Activated CD4-positive, alpha-beta T cell treated with anti-CD3 and anti-CD28 coated beads, Interleukin-2, amount 10 ng/mL, durations not matched to agents 7 days and 5 days (primary cell): ENCODE measurements at regions not wholly inside any gene's neighbourhood (a gene's known extent, or its start where the extent isn't known, plus 50 kb on each side); places are given as distances from the start of the nearest gene placed in this dataset.
"Not testable (repeated sequence)": the region's sequence is repeated elsewhere in the genome, so short reads cannot be mapped to it uniquely, and the experiment has no call there.

Experiments used
- CTCF ChIA-PET: fragments of 350-600 bp; sonication (Branson Sonifier 250); formaldehyde crosslinking; loops from one replicate; lab custom pipeline; 2021; ENCODE audit warnings: antibody characterized with exemption; lab: Charles Lee
- POLR2A ChIA-PET: fragments of 350-600 bp; sonication (Branson Sonifier 250); formaldehyde crosslinking; loops from one replicate; lab custom pipeline; 2021; ENCODE audit warnings: antibody characterized with exemption; lab: Charles Lee
- DNase-seq: peaks from one replicate; pipeline ENCODE4 v3.0.0-alpha.2; 2020
- H3K27ac Mint-ChIP-seq: one replicate; pipeline ENCODE4 v1.8.0; 2021; ENCODE audit warnings: mild to moderate bottlenecking, moderate library complexity, mixed read lengths
- H3K27me3 Mint-ChIP-seq: one replicate; pipeline ENCODE4 v1.8.0; 2021; ENCODE audit warnings: mixed read lengths
- H3K36me3 Mint-ChIP-seq: one replicate; pipeline ENCODE4 v1.8.0; 2021; ENCODE audit warnings: low read depth, mixed read lengths
- H3K4me1 Mint-ChIP-seq: one replicate; pipeline ENCODE4 v1.8.0; 2021; ENCODE audit warnings: mixed read lengths
- H3K4me3 Mint-ChIP-seq: one replicate; pipeline ENCODE4 v1.8.0; 2021; ENCODE audit warnings: mild to moderate bottlenecking, moderate library complexity, mixed read lengths
- H3K9me3 Mint-ChIP-seq: one replicate; pipeline ENCODE4 v1.8.0; 2021; ENCODE audit warnings: mixed read lengths

DNA sequence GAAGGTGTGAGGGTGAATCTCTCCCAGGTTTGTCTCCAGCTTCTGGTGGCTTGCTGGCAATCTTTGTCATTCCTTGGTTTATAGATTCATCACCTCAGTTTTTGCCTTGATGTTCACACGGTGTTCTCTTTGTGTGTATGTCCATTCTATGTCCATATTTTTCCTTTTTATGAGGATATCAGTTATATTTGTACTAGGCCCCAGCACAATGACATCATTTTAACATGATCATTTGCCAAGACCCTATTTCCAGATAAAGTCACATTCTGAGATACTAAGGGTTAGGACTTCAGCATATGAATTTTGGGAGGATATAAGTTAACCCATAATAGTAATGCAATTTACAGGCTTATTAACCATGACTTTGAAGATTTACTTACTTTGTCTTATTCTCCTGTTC is 649.0 kb downstream of the CPS1 start:
- no peaks in the 10 kb centered on the region for H3K27me3 Mint-ChIP-seq
- no peak overlapping the region for H3K27ac Mint-ChIP-seq
- H3K4me3 Mint-ChIP-seq, result no peak overlapping the region
- ChIA-PET POLR2A (no interaction called here), CTCF (no interaction called here)
- no peaks in the 10 kb centered on the region for H3K9me3 Mint-ChIP-seq
- no peaks in the 10 kb centered on the region for H3K4me1 Mint-ChIP-seq
- no peak for DNase-seq
- H3K36me3 Mint-ChIP-seq, result no peaks in the 10 kb centered on the region

DNA sequence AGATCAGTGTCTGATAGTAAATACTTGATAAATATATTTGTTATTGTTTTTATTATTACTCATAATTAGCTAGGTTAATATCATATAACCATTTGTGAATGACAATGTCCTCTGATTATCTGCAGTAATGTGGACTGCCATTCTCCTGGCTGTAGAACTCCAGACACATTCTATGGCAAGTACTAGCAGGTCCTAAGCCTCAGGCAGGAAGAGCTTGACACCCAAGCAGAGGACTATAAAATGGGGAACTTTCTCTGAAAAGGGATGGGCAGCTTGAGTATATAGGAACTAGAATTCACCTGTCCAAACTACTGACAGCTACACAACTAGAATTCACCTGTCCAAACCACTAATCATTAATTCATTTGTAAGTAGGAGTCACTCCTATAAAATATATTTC is 649.4 kb downstream of the CPS1 start:
- no peak for DNase-seq
- H3K36me3 Mint-ChIP-seq, result no peaks in the 10 kb centered on the region
- ChIA-PET CTCF (no interaction called here), POLR2A (no interaction called here)
- H3K27ac Mint-ChIP-seq, result no peak overlapping the region
- H3K27me3 Mint-ChIP-seq, result no peaks in the 10 kb centered on the region
- H3K4me3 Mint-ChIP-seq, result no peak overlapping the region
- H3K9me3 Mint-ChIP-seq, result no peaks in the 10 kb centered on the region
- H3K4me1 Mint-ChIP-seq, result no peaks in the 10 kb centered on the region

DNA sequence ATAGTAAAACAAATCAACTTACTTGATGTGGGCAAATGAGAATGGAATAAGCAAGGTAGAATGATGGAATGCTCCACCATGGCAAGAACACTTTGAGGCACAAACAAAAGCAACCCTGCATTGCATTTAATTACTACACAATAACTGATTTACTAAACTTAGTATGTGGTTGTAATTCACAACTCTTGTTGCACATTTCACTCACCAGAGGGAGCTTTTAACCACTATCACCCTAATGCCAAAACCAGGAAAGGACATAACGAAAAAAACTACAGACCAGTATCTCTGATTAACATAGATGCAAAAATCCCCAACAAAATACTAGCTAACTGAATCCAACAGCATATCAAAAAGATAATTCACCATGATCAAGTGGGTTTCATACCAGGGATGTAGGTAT is 659.8 kb downstream of the CPS1 start:
- peaks cover 19% of the 10 kb centered on the region for H3K9me3 Mint-ChIP-seq
- no peaks in the 10 kb centered on the region for H3K4me1 Mint-ChIP-seq
- DNase-seq, result no peak
- no peaks in the 10 kb centered on the region for H3K36me3 Mint-ChIP-seq
- CTCF ChIA-PET, result no interaction called here
- POLR2A ChIA-PET, result no interaction called here
- H3K27ac Mint-ChIP-seq, result no peak overlapping the region
- no peaks in the 10 kb centered on the region for H3K27me3 Mint-ChIP-seq
- H3K4me3 Mint-ChIP-seq, result no peak overlapping the region

DNA sequence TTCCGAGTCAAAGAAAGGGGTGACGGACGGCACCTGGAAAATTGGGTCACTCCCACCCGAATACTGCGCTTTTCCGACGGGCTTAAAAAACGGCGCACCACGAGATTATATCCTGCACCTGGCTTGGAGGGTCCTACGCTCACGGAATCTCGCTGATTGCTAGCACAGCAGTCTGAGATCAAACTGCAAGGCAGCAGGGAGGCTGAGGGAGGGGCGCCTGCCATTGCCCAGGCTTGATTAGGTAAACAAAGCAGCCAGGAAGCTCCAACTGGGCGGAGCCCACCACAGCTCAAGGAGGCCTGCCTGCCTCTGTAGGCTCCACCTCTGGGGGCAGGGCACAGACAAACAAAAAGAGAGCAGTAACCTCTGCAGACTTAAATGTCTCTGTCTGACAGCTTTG is 663.1 kb downstream of the CPS1 start:
- DNase-seq, H3K4me1 Mint-ChIP-seq, POLR2A ChIA-PET, H3K4me3 Mint-ChIP-seq, H3K27ac Mint-ChIP-seq, H3K27me3 Mint-ChIP-seq, H3K36me3 Mint-ChIP-seq, CTCF ChIA-PET: not testable (repeated sequence)
- H3K9me3 Mint-ChIP-seq, result peaks cover 19% of the 10 kb centered on the region

DNA sequence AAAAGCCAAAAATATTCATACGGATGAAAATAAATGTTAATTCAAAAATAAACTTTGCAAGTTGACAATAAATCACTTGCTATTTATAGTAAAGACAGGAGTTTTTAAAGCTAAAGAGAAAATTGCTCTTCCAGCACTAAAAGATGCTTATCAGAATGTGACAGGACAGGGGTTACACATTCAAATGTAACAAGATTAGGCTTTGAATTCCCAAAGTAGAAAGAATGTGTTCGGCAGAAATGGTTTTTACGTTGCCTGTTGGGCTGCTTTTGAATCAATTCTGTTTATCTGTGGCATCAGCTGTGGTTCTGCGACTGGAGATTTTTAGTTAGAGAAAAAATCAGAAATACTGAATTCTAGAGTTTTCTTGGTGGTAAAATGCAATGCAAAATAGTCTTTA is 669.4 kb downstream of the CPS1 start:
- ChIA-PET POLR2A (no interaction called here), CTCF (no interaction called here)
- Mint-ChIP-seq H3K9me3 (no peaks in the 10 kb centered on the region), H3K36me3 (no peaks in the 10 kb centered on the region), H3K4me1 (no peaks in the 10 kb centered on the region), H3K27ac (no peak overlapping the region), H3K27me3 (no peaks in the 10 kb centered on the region), H3K4me3 (no peak overlapping the region)
- DNase-seq, result no peak

DNA sequence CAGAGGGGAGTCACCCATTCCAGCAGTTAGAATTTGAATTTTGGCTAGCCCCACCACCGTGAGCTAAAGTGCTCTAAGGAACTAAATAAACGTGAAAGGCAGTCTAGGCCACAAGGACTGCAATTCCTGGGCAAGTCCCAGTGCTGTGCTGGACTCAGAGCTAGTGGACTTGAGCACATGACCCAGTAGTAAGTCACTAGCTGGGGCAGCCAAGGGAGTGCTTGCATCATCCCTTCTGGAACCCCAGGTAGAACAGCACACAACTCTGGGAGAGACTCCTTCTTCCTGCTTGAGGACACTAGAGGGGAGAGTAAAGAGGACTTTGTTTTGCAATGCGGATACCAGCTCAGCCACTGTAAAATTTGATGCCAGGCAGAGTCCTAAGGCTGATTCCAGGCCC is 672.2 kb downstream of the CPS1 start:
- no peak overlapping the region for H3K27ac Mint-ChIP-seq
- DNase-seq, result no peak
- no peak overlapping the region for H3K4me3 Mint-ChIP-seq
- no peaks in the 10 kb centered on the region for H3K36me3 Mint-ChIP-seq
- H3K9me3 Mint-ChIP-seq, result no peaks in the 10 kb centered on the region
- CTCF ChIA-PET, result no interaction called here
- no peaks in the 10 kb centered on the region for H3K4me1 Mint-ChIP-seq
- POLR2A ChIA-PET, result no interaction called here
- H3K27me3 Mint-ChIP-seq, result no peaks in the 10 kb centered on the region

DNA sequence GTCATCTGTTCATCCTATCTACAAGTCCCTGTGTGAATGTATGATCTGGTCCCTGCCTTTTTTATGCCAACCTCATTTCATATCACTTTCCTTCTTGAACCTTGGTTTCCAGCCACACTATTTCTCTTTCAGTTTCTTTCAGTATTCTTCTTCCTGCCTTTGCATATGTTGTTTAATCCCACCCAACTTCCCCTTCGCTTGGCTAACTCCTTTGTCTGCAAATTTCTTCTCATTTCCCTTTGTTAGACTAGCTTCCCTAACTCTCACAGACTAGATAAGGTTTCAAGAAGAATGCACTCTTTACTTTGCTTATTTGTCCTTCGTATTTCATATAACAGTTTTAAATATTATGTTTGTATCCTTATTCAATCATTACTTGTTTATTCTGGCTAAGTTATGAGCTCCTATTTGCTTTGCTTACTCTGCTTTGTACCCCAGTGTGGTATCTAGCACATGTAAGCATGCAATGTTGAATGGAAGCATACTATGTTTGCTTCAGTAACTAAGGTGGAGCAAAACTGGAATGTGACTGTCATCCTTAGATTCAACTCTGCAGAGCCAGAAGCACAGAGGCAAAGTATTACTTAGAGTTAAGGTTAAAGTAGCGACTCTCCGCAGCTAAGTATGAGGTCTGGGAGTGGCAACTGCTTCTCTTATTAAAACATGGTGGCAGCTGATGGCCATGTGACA is 681.3 kb downstream of the CPS1 start:
- no peak for DNase-seq
- H3K9me3 Mint-ChIP-seq, result peaks cover 2% of the 10 kb centered on the region
- no peak overlapping the region for H3K27ac Mint-ChIP-seq
- no peak overlapping the region for H3K4me3 Mint-ChIP-seq
- no peaks in the 10 kb centered on the region for H3K36me3 Mint-ChIP-seq
- no peaks in the 10 kb centered on the region for H3K4me1 Mint-ChIP-seq
- ChIA-PET POLR2A (no interaction called here), CTCF (no interaction called here)
- H3K27me3 Mint-ChIP-seq, result no peaks in the 10 kb centered on the region

DNA sequence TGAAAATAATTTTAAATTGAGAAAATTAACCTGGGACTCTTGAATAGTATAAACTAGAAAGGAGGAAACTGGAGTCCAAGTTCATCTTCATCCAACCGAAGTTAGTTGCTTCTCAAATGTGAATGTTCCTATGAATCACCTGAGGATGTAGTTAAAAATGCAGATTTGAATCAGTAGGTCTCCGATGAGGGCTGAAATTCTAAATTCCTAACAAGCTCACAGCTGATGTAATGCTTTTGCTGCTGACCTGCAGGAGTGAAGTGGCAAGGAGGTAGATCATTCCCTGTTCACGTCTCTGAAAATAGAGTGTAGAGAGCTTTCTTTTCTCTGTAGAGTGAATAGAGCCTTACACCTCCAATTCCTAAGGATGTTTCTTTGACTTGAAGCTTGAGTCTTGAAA is 685.5 kb downstream of the CPS1 start:
- no peaks in the 10 kb centered on the region for H3K27me3 Mint-ChIP-seq
- peaks cover 2% of the 10 kb centered on the region for H3K9me3 Mint-ChIP-seq
- no peak overlapping the region for H3K4me3 Mint-ChIP-seq
- no peaks in the 10 kb centered on the region for H3K36me3 Mint-ChIP-seq
- POLR2A ChIA-PET, result no interaction called here
- H3K4me1 Mint-ChIP-seq, result no peaks in the 10 kb centered on the region
- H3K27ac Mint-ChIP-seq, result no peak overlapping the region
- DNase-seq, result no peak
- CTCF ChIA-PET, result no interaction called here

DNA sequence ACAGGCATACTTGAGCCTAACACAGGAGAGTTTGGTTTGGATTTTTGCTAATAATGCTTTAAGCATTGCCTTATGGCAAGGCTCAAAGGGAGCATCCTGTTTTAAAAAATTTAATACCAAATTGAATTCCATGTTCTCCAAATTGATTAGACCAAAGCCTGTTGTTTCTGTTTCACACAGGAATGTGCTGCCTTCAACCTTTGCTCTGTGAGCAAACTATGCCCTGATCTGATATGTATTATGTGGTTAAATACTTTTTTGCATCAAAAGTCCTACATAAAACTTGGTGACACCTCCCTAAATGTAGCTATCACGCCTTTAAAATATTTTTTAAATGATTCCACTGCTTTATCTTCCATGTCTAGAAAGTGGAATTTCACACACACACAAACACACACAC is 691.4 kb downstream of the CPS1 start:
- Mint-ChIP-seq H3K4me3 (no peak overlapping the region), H3K9me3 (no peaks in the 10 kb centered on the region), H3K4me1 (no peaks in the 10 kb centered on the region), H3K36me3 (no peaks in the 10 kb centered on the region), H3K27me3 (no peaks in the 10 kb centered on the region), H3K27ac (no peak overlapping the region)
- POLR2A ChIA-PET, result no interaction called here
- no peak for DNase-seq
- CTCF ChIA-PET, result no interaction called here

DNA sequence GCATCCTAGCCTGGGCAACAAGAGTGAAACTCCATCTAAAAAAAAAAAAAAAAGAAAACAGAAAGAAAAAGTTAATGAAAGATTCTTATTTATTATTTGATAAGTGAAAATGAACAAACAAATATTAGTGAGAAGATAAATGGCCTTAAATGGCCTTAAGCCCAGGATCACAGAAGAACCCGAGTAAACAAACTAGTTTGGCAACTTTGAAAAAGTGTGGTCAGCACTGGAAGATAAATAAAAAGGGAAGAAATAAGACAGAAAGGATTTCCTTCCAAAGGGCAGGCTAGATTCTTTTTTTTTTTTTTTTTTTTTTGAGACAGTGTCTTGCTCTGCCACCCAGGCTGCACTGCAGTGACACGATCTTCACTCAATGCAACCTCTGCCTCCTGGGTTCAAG is 692.4 kb downstream of the CPS1 start:
- no peak for DNase-seq
- no peaks in the 10 kb centered on the region for H3K4me1 Mint-ChIP-seq
- POLR2A ChIA-PET, result no interaction called here
- no peak overlapping the region for H3K4me3 Mint-ChIP-seq
- H3K9me3 Mint-ChIP-seq, result no peaks in the 10 kb centered on the region
- CTCF ChIA-PET, result interaction anchor here (0.9 kb wide), 1 partner anchor 53 kb away, joined by 3 read pairs; no protein-coding TSS in a partner anchor
- H3K27ac Mint-ChIP-seq, result no peak overlapping the region
- no peaks in the 10 kb centered on the region for H3K27me3 Mint-ChIP-seq
- no peaks in the 10 kb centered on the region for H3K36me3 Mint-ChIP-seq

DNA sequence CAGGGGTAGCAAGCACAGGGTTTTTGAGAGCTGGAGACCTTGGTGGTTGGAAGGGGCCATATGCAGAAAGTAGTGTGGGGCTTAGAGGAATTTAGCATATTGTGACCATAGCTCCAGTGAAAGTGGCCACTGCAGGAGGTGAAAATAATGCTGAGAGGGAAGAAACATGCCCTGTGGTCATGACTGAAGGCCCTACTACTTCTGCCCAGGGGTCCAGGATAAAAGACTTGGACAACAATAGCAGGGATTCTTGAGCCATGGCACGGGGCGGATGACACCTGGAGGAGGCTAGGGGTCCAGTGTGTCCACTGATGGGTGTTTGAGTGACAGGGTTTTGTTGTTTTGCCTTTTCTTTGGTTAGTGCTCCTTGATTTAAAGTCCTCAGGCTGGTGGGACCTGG is 694.6 kb downstream of the CPS1 start:
- H3K27ac Mint-ChIP-seq, result no peak overlapping the region
- POLR2A ChIA-PET, result no interaction called here
- H3K9me3 Mint-ChIP-seq, result no peaks in the 10 kb centered on the region
- CTCF ChIA-PET, result no interaction called here
- H3K4me3 Mint-ChIP-seq, result no peak overlapping the region
- DNase-seq, result no peak
- H3K4me1 Mint-ChIP-seq, result no peaks in the 10 kb centered on the region
- no peaks in the 10 kb centered on the region for H3K36me3 Mint-ChIP-seq
- no peaks in the 10 kb centered on the region for H3K27me3 Mint-ChIP-seq

DNA sequence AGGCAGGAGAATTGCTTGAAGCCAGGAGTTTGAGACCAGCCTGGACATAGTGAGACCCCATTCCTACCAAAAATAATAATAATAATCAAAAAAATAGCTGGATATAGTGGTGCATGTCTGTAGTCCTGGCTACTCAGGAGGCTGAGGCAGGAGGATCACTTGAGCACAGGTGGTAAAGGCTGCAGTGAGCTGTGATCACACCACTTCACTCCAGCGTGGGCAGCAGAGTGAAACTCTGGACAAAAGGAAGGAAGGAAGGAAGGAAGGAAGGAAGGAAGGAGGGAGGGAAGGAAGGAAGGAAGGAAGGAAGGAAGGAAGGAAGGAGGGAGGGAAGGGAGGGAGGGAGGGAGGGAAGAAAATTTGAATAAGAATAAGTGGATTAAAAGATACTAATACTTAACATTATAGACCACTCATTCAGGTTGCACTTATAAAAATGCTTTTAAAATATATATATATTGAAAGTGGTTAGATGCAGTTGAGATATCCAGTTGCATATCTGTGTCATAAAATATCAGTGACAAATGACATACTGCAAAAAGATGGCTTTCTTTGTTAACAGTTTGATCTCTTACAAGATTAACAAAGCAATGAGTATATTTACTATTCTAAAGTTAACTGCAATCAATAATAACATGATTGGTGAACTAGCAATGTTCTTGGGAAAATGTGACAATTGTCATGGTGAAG is 702.4 kb downstream of the CPS1 start:
- H3K4me3 Mint-ChIP-seq, result no peak overlapping the region
- no peaks in the 10 kb centered on the region for H3K4me1 Mint-ChIP-seq
- no peak for DNase-seq
- H3K9me3 Mint-ChIP-seq, result peaks cover 2% of the 10 kb centered on the region
- no peak overlapping the region for H3K27ac Mint-ChIP-seq
- POLR2A ChIA-PET, result no interaction called here
- CTCF ChIA-PET, result no interaction called here
- no peaks in the 10 kb centered on the region for H3K27me3 Mint-ChIP-seq
- H3K36me3 Mint-ChIP-seq, result no peaks in the 10 kb centered on the region

DNA sequence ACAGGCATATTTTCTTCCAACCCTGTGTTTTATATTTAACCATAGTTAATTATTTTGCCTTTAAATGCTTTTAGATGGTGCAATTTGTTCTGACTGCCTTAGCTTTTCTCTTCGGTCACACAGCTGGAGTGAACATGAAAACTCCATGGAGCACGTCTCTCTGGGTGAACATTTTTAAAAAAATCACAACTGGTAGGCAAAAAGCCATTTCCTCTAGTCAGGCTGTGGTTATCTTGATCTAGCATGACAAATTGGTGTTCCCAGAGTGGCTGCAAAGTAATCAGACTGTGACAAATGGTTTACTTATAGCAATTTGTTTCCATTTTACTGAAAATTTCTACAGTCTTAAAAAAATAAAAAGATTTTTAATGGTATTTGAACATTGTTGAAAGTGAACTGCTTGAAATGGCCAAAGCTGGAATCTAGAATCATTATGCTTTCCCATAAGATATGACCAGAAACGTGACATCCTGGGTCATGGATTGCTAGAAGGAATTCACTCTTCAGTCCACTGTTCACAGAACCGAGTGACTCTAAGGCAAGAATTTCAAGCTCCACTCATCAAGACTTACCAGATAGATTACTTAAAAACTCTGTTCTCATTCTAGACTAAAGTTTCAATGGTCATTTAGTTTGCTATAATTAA is 703.6 kb downstream of the CPS1 start:
- H3K36me3 Mint-ChIP-seq, result no peaks in the 10 kb centered on the region
- H3K4me3 Mint-ChIP-seq, result no peak overlapping the region
- H3K9me3 Mint-ChIP-seq, result peaks cover 2% of the 10 kb centered on the region
- H3K27ac Mint-ChIP-seq, result no peak overlapping the region
- POLR2A ChIA-PET, result no interaction called here
- H3K27me3 Mint-ChIP-seq, result no peaks in the 10 kb centered on the region
- no peak for DNase-seq
- H3K4me1 Mint-ChIP-seq, result no peaks in the 10 kb centered on the region
- CTCF ChIA-PET, result no interaction called here
